Mesenchymal stem cell (in vitro differentiated cells and primary cell): ENCODE measurements at regions not wholly inside any gene's neighbourhood (a gene's known extent, or its start where the extent isn't known, plus 50 kb on each side); places are given as distances from the start of the nearest gene placed in this dataset.
A peak's percentile ranks its signal among the peaks of the same experiment; 100 is the strongest.

Experiments used
- DNase-seq: peaks from one replicate; pipeline ENCODE4 v3.0.0-alpha.2; 2013
- H2AFZ ChIP-seq: one replicate; pipeline ENCODE4 v1.6.1; 2013; ENCODE audit warnings: low read depth, mild to moderate bottlenecking, control low read depth, inconsistent platforms, low read length, moderate library complexity
- H2AK5ac ChIP-seq: 2 replicates; pipeline ENCODE4 v1.6.1; 2013; ENCODE audit warnings: low read length, moderate library complexity, mild to moderate bottlenecking, inconsistent platforms; ENCODE audit not compliant: severe bottlenecking
- H2BK120ac ChIP-seq: one replicate; pipeline ENCODE4 v1.6.1; 2013; ENCODE audit warnings: low read depth, mild to moderate bottlenecking, inconsistent platforms, low read length, moderate library complexity
- H2BK12ac ChIP-seq, 2 experiments: one replicate each; pipeline ENCODE4 v1.6.1; 2013; ENCODE audit warnings: inconsistent platforms in 2 of 2, low read length in 2 of 2, mild to moderate bottlenecking in 2 of 2, moderate library complexity in 2 of 2, control low read depth in 1 of 2
- H2BK15ac ChIP-seq: one replicate; pipeline ENCODE4 v1.6.1; 2013; ENCODE audit warnings: mild to moderate bottlenecking, low read depth, inconsistent platforms; ENCODE audit not compliant: poor library complexity, severe bottlenecking
- H2BK5ac ChIP-seq: 2 replicates; pipeline ENCODE4 v1.6.1; 2013; ENCODE audit warnings: low read depth, mild to moderate bottlenecking, low read length, control low read depth, inconsistent platforms; ENCODE audit not compliant: poor library complexity, severe bottlenecking
- H3K14ac ChIP-seq, 2 experiments: one replicate each; pipeline ENCODE4 v1.6.1; 2013; ENCODE audit warnings: inconsistent platforms in 2 of 2, low read length in 2 of 2, control low read depth in 1 of 2, mild to moderate bottlenecking in 1 of 2, moderate library complexity in 1 of 2
- H3K18ac ChIP-seq, 2 experiments: one replicate each; pipeline ENCODE4 v1.6.1; 2013; ENCODE audit warnings: inconsistent platforms in 2 of 2, low read length in 2 of 2, control low read depth in 1 of 2, low read depth in 1 of 2, mild to moderate bottlenecking in 1 of 2
- H3K23ac ChIP-seq, 2 experiments: one replicate each; pipeline ENCODE4 v1.6.1; 2013; ENCODE audit warnings: inconsistent platforms in 2 of 2, low read length in 2 of 2, mild to moderate bottlenecking in 2 of 2, moderate library complexity in 2 of 2, control low read depth in 1 of 2
- H3K27ac ChIP-seq: 2 replicates; pipeline ENCODE4 v1.5.1; 2013; ENCODE audit warnings: mild to moderate bottlenecking, moderate library complexity, low read length, control low read depth, inconsistent platforms; ENCODE audit not compliant: poor library complexity, severe bottlenecking
- H3K27me3 ChIP-seq, 2 experiments: 2 replicates each; pipeline versions ENCODE4 v1.6.1 to v1.7.0; 2013; ENCODE audit warnings: low read length in 2 of 2, mild to moderate bottlenecking in 2 of 2, moderate library complexity in 2 of 2, control low read depth in 1 of 2, inconsistent platforms in 1 of 2; ENCODE audit not compliant: control insufficient read depth in 1 of 2, insufficient read depth in 1 of 2
- H3K36me3 ChIP-seq, 2 experiments: 2 replicates each; pipeline versions ENCODE4 v1.6.1 to v1.7.0; 2013; ENCODE audit warnings: low read length in 2 of 2, control low read depth in 1 of 2, inconsistent platforms in 1 of 2, low read depth in 1 of 2, mild to moderate bottlenecking in 1 of 2; ENCODE audit not compliant: insufficient read depth in 2 of 2, control insufficient read depth in 1 of 2
- H3K4ac ChIP-seq, 2 experiments: one replicate each; pipeline ENCODE4 v1.6.1; 2013; ENCODE audit warnings: inconsistent platforms in 2 of 2, low read length in 2 of 2, mild to moderate bottlenecking in 2 of 2, moderate library complexity in 2 of 2, control low read depth in 1 of 2, low read depth in 1 of 2
- H3K4me1 ChIP-seq: 2 replicates; pipeline ENCODE4 v1.6.1; 2013; ENCODE audit warnings: low read depth, low read length, control low read depth; ENCODE audit not compliant: control insufficient read depth, insufficient read depth
- H3K4me2 ChIP-seq: 2 replicates; pipeline ENCODE4 v1.6.1; 2013; ENCODE audit warnings: low read length, mild to moderate bottlenecking, inconsistent platforms; ENCODE audit not compliant: poor library complexity, severe bottlenecking
- H3K4me3 ChIP-seq, 2 experiments: 2 replicates each; pipeline versions ENCODE4 v1.5.1 to v1.7.0; 2013; ENCODE audit warnings: low read length in 2 of 2, mild to moderate bottlenecking in 2 of 2, control low read depth in 1 of 2, low read depth in 1 of 2; ENCODE audit not compliant: insufficient read depth in 1 of 2
- H3K79me1 ChIP-seq: replicated peaks from 2 replicates; pipeline ENCODE4 v1.6.1; 2013; ENCODE audit warnings: mild to moderate bottlenecking, control low read depth, low read length, inconsistent platforms; ENCODE audit not compliant: poor library complexity, severe bottlenecking
- H3K9ac ChIP-seq: 2 replicates; pipeline ENCODE4 v1.7.0; 2013; ENCODE audit warnings: mild to moderate bottlenecking, low read length, moderate library complexity
- H3K9me3 ChIP-seq: 2 replicates; pipeline ENCODE4 v1.7.0; 2013; ENCODE audit warnings: mild to moderate bottlenecking, low read length; ENCODE audit not compliant: control insufficient read depth
- H4K8ac ChIP-seq: one replicate; pipeline ENCODE4 v1.6.1; 2013; ENCODE audit warnings: inconsistent platforms, mild to moderate bottlenecking, low read length, moderate library complexity
- H4K91ac ChIP-seq: one replicate; pipeline ENCODE4 v1.6.1; 2013; ENCODE audit warnings: mild to moderate bottlenecking, low read length, inconsistent platforms
- WGBS: methylation state at CpG from one replicate; pipeline ENCODE4 v1.1.7; 2013; ENCODE audit warnings: mixed read lengths; 5-methylcytosine and 5-hydroxymethylcytosine counted together

- Histone ChIP-seq H3K4me3 (no peak overlapping the region), H3K4me1 (no peaks in the 10 kb centered on the region), H4K91ac (no peak overlapping the region), H3K9ac (no peak overlapping the region), H3K36me3 (no peaks in the 10 kb centered on the region), H3K18ac (no peak overlapping the region), H2BK15ac (no peak overlapping the region), H3K27ac (no peak overlapping the region), H2AFZ (no peak overlapping the region), H3K27me3 (peaks cover 8 to 13% of the 10 kb centered on the region in 2 experiments), H4K8ac (no peak overlapping the region), H2BK12ac (peak overlapping the region in 1 of 2 experiments; percentile 16), H2AK5ac (no peak overlapping the region), H3K4me2 (no peak overlapping the region), H2BK5ac (no peak overlapping the region), H3K14ac (no peak overlapping the region), H3K9me3 (no peaks in the 10 kb centered on the region), H2BK120ac (no peak overlapping the region), H3K4ac (no peak overlapping the region), H3K23ac (no peak overlapping the region), H3K79me1 (no peaks in the 10 kb centered on the region)
- WGBS: 95% methylated on average over 8 of the region's 8 CpGs
- no peak for DNase-seq
Measured at GRCh38 chr9:96069629-96070220, 194.2 kb downstream of the ERCC6L2 start.

- Histone ChIP-seq H2AK5ac (no peak overlapping the region), H3K36me3 (no peaks in the 10 kb centered on the region), H2BK5ac (no peak overlapping the region), H2AFZ (no peak overlapping the region), H2BK12ac (no peak overlapping the region), H3K14ac (no peak overlapping the region), H3K4me2 (no peak overlapping the region), H2BK120ac (no peak overlapping the region), H3K79me1 (no peaks in the 10 kb centered on the region), H4K8ac (no peak overlapping the region), H3K18ac (no peak overlapping the region), H3K9ac (no peak overlapping the region), H3K27me3 (peaks cover 5 to 7% of the 10 kb centered on the region in 2 experiments), H3K23ac (no peak overlapping the region), H3K27ac (no peak overlapping the region), H3K4me1 (no peaks in the 10 kb centered on the region), H3K9me3 (no peaks in the 10 kb centered on the region), H3K4ac (no peak overlapping the region), H3K4me3 (no peak overlapping the region), H2BK15ac (no peak overlapping the region), H4K91ac (no peak overlapping the region)
- 96% methylated on average over 11 of the region's 11 CpGs for WGBS
- no peak for DNase-seq
Measured at GRCh38 chr9:96068511-96068910, 193.0 kb downstream of the ERCC6L2 start.

GRCh38 chr9:96067600-96067999, 192.1 kb downstream of the ERCC6L2 start:
- H3K4ac ChIP-seq: no peak overlapping the region
- H3K79me1 ChIP-seq: no peaks in the 10 kb centered on the region
- no peaks in the 10 kb centered on the region for H3K36me3 ChIP-seq
- no peaks in the 10 kb centered on the region for H3K9me3 ChIP-seq
- H4K8ac ChIP-seq: no peak overlapping the region
- 76% methylated on average over 3 of the region's 5 CpGs for WGBS
- H4K91ac ChIP-seq: no peak overlapping the region
- no peak overlapping the region for H3K9ac ChIP-seq
- H2AK5ac ChIP-seq: no peak overlapping the region
- no peak overlapping the region for H2BK120ac ChIP-seq
- no peak for DNase-seq
- H2AFZ ChIP-seq: no peak overlapping the region
- no peak overlapping the region for H3K27ac ChIP-seq
- H3K4me1 ChIP-seq: no peaks in the 10 kb centered on the region
- no peak overlapping the region for H2BK15ac ChIP-seq
- H2BK5ac ChIP-seq: no peak overlapping the region
- H3K14ac ChIP-seq: no peak overlapping the region
- H3K4me3 ChIP-seq: no peak overlapping the region
- no peak overlapping the region for H2BK12ac ChIP-seq
- H3K27me3 ChIP-seq: peaks cover 2 to 6% of the 10 kb centered on the region in 2 experiments
- no peak overlapping the region for H3K18ac ChIP-seq
- no peak overlapping the region for H3K4me2 ChIP-seq
- H3K23ac ChIP-seq: no peak overlapping the region

- no peak overlapping the region for H2BK5ac ChIP-seq
- H4K8ac ChIP-seq: no peak overlapping the region
- 95% methylated on average over 7 of the region's 7 CpGs for WGBS
Measured at GRCh38 chr9:96067004-96067403, 191.5 kb downstream of the ERCC6L2 start.

More at GRCh38 chr9:96067004-96067403, 191.5 kb downstream of the ERCC6L2 start:
- no peak overlapping the region for H2BK12ac ChIP-seq
- no peak for DNase-seq
- no peaks in the 10 kb centered on the region for H3K4me1 ChIP-seq
- no peak overlapping the region for H3K4ac ChIP-seq
- no peak overlapping the region for H3K23ac ChIP-seq
- no peak overlapping the region for H2BK15ac ChIP-seq
- H3K27me3 ChIP-seq: peaks cover 0 to 6% of the 10 kb centered on the region in 2 experiments
- H2AK5ac ChIP-seq: no peak overlapping the region
- no peak overlapping the region for H3K4me3 ChIP-seq
- no peak overlapping the region for H2BK120ac ChIP-seq
- no peak overlapping the region for H3K4me2 ChIP-seq
- H3K27ac ChIP-seq: no peak overlapping the region
- no peak overlapping the region for H3K18ac ChIP-seq
- H4K91ac ChIP-seq: no peak overlapping the region
- H3K14ac ChIP-seq: no peak overlapping the region
- no peaks in the 10 kb centered on the region for H3K9me3 ChIP-seq
- H3K9ac ChIP-seq: no peak overlapping the region
- H2AFZ ChIP-seq: no peak overlapping the region
- H3K79me1 ChIP-seq: no peaks in the 10 kb centered on the region
- H3K36me3 ChIP-seq: no peaks in the 10 kb centered on the region
